HL-60 (cell line): ENCODE measurements at regions not wholly inside any gene's neighbourhood (a gene's known extent, or its start where the extent isn't known, plus 50 kb on each side); places are given as distances from the start of the nearest gene placed in this dataset.

Experiments used
- DNase-seq, 2 experiments: peaks; one replicate each; pipeline ENCODE4 v3.0.0-alpha.2; 2010 to 2020; ENCODE audit warnings: low read depth in 1 of 2, low spot score in 1 of 2
- H3K27ac ChIP-seq: fragments of 250-450 bp; sonication (Bioruptor Pico); replicated peaks from 2 replicates; pipeline ENCODE4 v1.5.1; 2020; ENCODE audit warnings: mild to moderate bottlenecking, moderate library complexity
- H3K27me3 ChIP-seq: fragments of 250-450 bp; sonication (Bioruptor Pico); 2 replicates; pipeline ENCODE4 v1.5.1; 2021; ENCODE audit warnings: mild to moderate bottlenecking, moderate library complexity; ENCODE audit not compliant: insufficient read depth, poor library complexity, severe bottlenecking
- H3K4me3 ChIP-seq: replicated peaks from 2 replicates; pipeline ENCODE4 v1.5.1; 2011; ENCODE audit warnings: mild to moderate bottlenecking, control low read depth, low read length; ENCODE audit not compliant: insufficient read depth
- GABPA ChIP-seq: IDR thresholded peaks from 2 replicates; pipeline ENCODE4 v1.6.1; 2012; ENCODE audit warnings: low read depth
- POLR2AphosphoS5 ChIP-seq: IDR thresholded peaks from 2 replicates; pipeline ENCODE4 v1.6.1; 2012; ENCODE audit warnings: low read depth
- SPI1 ChIP-seq: IDR thresholded peaks from 2 replicates; pipeline ENCODE4 v1.6.1; 2012; ENCODE audit warnings: low read depth, mild to moderate bottlenecking, borderline replicate concordance
- TF ChIP-seq, protein P1 (sequence below): IDR thresholded peaks from 2 replicates; pipeline ENCODE4 v1.6.1; 2012; ENCODE audit warnings: low read depth; ENCODE audit not compliant: insufficient replicate concordance
- TF ChIP-seq, protein P2 (sequence below): IDR thresholded peaks from one replicate; pipeline ENCODE4 v1.5.1; 2011; ENCODE audit warnings: low read length, control low read depth, inconsistent platforms; ENCODE audit not compliant: insufficient read depth

DNA sequence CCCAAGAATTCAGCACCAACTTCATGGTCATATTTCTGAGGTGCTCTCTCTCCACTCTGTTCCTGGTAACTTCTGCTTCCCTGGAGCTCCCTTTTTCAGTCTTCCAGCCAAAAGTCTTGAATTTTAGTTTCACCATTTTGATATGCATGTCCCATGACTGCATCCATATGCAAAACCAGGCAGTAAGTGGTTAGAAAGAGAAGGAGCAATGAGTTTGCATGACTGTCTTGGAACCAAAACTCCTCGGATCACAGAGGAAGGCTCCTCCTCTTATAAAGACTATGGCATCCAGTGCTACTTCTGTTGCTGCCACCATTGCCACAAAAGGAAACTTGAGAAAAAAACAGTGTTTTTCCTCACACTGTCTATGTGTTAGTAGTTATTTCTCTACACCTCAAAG lies 269.1 kb upstream of the GLI3 start:
- TF ChIP-seq POLR2AphosphoS5 (no peak), GABPA (no peak), SPI1 (no peak)
- TF ChIP-seq, protein P1, sequence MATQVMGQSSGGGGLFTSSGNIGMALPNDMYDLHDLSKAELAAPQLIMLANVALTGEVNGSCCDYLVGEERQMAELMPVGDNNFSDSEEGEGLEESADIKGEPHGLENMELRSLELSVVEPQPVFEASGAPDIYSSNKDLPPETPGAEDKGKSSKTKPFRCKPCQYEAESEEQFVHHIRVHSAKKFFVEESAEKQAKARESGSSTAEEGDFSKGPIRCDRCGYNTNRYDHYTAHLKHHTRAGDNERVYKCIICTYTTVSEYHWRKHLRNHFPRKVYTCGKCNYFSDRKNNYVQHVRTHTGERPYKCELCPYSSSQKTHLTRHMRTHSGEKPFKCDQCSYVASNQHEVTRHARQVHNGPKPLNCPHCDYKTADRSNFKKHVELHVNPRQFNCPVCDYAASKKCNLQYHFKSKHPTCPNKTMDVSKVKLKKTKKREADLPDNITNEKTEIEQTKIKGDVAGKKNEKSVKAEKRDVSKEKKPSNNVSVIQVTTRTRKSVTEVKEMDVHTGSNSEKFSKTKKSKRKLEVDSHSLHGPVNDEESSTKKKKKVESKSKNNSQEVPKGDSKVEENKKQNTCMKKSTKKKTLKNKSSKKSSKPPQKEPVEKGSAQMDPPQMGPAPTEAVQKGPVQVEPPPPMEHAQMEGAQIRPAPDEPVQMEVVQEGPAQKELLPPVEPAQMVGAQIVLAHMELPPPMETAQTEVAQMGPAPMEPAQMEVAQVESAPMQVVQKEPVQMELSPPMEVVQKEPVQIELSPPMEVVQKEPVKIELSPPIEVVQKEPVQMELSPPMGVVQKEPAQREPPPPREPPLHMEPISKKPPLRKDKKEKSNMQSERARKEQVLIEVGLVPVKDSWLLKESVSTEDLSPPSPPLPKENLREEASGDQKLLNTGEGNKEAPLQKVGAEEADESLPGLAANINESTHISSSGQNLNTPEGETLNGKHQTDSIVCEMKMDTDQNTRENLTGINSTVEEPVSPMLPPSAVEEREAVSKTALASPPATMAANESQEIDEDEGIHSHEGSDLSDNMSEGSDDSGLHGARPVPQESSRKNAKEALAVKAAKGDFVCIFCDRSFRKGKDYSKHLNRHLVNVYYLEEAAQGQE, result no peak
- TF ChIP-seq, protein P2, sequence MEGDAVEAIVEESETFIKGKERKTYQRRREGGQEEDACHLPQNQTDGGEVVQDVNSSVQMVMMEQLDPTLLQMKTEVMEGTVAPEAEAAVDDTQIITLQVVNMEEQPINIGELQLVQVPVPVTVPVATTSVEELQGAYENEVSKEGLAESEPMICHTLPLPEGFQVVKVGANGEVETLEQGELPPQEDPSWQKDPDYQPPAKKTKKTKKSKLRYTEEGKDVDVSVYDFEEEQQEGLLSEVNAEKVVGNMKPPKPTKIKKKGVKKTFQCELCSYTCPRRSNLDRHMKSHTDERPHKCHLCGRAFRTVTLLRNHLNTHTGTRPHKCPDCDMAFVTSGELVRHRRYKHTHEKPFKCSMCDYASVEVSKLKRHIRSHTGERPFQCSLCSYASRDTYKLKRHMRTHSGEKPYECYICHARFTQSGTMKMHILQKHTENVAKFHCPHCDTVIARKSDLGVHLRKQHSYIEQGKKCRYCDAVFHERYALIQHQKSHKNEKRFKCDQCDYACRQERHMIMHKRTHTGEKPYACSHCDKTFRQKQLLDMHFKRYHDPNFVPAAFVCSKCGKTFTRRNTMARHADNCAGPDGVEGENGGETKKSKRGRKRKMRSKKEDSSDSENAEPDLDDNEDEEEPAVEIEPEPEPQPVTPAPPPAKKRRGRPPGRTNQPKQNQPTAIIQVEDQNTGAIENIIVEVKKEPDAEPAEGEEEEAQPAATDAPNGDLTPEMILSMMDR, result no peak
- no peak for DNase-seq
- H3K4me3 ChIP-seq, result no peak overlapping the region
- H3K27me3 ChIP-seq, result no peaks in the 10 kb centered on the region
- H3K27ac ChIP-seq, result no peak overlapping the region

DNA sequence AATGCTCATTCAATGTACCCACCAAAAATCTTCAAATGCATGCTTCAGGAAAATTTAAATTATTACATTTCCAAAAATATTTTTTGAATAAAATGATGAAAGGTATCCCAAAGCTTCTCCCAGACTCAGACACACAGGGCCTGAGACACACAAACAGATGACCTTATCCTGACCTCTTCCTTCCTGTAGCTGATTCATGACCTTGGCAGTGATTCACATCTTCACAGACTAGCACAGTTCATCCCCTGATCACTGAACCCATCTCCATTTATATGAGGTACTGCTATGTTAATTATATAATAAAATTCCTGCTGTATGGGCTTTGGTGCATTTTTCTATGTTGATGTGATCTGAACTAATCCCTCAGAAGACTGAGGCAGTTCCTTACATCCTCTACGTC lies 265.0 kb upstream of the GLI3 start:
- H3K27ac ChIP-seq, result no peak overlapping the region
- H3K27me3 ChIP-seq, result no peaks in the 10 kb centered on the region
- no peak for DNase-seq
- no peak overlapping the region for H3K4me3 ChIP-seq
- TF ChIP-seq SPI1 (no peak), GABPA (no peak), POLR2AphosphoS5 (no peak)
- TF ChIP-seq, protein P1, result no peak
- TF ChIP-seq, protein P2, result no peak

DNA sequence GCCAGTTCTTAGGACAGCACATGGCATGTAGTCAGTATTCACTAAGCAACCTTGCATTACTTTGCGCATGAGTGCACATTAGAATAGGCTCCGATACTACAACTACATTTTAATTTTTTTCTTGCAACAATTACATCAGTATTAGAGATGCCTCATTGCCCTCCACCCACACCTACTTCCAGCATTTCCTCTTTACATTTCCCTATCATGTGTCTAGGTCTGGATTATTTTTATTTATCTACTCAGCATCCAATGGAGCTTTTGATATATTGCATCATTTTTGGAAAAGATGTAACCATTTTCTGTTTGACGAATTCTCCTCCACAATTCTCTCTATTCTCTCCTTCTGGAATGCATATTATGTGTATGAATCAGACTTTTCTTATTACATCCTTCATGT lies 258.2 kb upstream of the GLI3 start:
- TF ChIP-seq GABPA (no peak), POLR2AphosphoS5 (no peak), SPI1 (no peak)
- TF ChIP-seq, protein P2, result no peak
- TF ChIP-seq, protein P1, result no peak
- DNase-seq, result no peak
- Histone ChIP-seq H3K27me3 (peaks cover 8% of the 10 kb centered on the region), H3K4me3 (no peak overlapping the region), H3K27ac (no peak overlapping the region)
